ENCODE measurements at regions not wholly inside any gene's neighbourhood (a gene's known extent, or its start where the extent isn't known, plus 50 kb on each side); places are given as distances from the start of the nearest gene placed in this dataset.

DNA sequence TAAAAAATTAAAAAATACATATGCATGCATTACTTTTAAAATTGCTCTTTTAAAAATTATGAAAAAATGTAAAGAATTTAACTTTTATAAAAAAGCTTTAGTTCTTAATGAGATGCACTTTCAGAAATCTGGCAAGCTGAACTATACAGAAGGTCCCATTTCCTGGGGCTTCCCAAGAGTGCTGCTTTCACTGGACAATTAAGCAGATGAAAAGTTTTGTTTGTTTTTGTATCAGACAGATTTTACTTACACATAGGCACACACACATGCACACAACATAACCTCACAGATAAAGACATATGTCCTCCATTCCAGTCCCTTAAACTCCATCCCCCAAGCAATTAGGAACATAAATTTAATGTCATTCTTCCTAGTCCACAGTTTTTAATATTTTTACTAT is 402.3 kb upstream of the ASIC2 start:
- TF ChIP-seq ZZZ3 (IDR thresholded peaks at IDR 0.05; ENCODE audit: control insufficient read depth, insufficient read length, low read depth) (no peak), SIX5 (IDR thresholded peaks at IDR 0.05; ENCODE audit: low read depth, low read length, severe bottlenecking) (no peak), POU2F2 (IDR thresholded peaks at IDR 0.05; ENCODE audit: borderline replicate concordance, low read depth, low read length) (no peak)
- TF ChIP-seq, protein P1, sequence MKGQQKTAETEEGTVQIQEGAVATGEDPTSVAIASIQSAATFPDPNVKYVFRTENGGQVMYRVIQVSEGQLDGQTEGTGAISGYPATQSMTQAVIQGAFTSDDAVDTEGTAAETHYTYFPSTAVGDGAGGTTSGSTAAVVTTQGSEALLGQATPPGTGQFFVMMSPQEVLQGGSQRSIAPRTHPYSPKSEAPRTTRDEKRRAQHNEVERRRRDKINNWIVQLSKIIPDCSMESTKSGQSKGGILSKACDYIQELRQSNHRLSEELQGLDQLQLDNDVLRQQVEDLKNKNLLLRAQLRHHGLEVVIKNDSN (IDR thresholded peaks at IDR 0.05; ENCODE audit: borderline replicate concordance, extremely low read length, insufficient read depth, low read depth, low read length): no peak
- TF ChIP-seq, protein P2, sequence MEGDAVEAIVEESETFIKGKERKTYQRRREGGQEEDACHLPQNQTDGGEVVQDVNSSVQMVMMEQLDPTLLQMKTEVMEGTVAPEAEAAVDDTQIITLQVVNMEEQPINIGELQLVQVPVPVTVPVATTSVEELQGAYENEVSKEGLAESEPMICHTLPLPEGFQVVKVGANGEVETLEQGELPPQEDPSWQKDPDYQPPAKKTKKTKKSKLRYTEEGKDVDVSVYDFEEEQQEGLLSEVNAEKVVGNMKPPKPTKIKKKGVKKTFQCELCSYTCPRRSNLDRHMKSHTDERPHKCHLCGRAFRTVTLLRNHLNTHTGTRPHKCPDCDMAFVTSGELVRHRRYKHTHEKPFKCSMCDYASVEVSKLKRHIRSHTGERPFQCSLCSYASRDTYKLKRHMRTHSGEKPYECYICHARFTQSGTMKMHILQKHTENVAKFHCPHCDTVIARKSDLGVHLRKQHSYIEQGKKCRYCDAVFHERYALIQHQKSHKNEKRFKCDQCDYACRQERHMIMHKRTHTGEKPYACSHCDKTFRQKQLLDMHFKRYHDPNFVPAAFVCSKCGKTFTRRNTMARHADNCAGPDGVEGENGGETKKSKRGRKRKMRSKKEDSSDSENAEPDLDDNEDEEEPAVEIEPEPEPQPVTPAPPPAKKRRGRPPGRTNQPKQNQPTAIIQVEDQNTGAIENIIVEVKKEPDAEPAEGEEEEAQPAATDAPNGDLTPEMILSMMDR (IDR thresholded peaks at IDR 0.05 in 2 of 3, conservative IDR thresholded peaks at IDR 0.05 in 1 of 3; ENCODE audit: control insufficient read depth in 2 of 3, extremely low read depth in 1 of 3, insufficient read depth in 1 of 3, low read depth in 3 of 3, low read length in 3 of 3): no peak

Measured in GM12878 (cell line).